ENCODE measurements at regions not wholly inside any gene's neighbourhood (a gene's known extent, or its start where the extent isn't known, plus 50 kb on each side); places are given as distances from the start of the nearest gene placed in this dataset.

GRCh38 chr1:96409087-96409486, 312.5 kb upstream of the PTBP2 start (continued):
- TF ChIP-seq MXI1 (IDR thresholded peaks at IDR 0.05; ENCODE audit: low read depth, low read length), result no peak
- TF ChIP-seq NFIC (IDR thresholded peaks at IDR 0.05; ENCODE audit: borderline replicate concordance), result no peak
- no peak for TF ChIP-seq RFX5 (IDR thresholded peaks at IDR 0.05; ENCODE audit: low read length)
- TF ChIP-seq TAF1 (IDR thresholded peaks at IDR 0.05; ENCODE audit: borderline replicate concordance, low read depth, low read length), result no peak
- no peak for TF ChIP-seq ELF1 (IDR thresholded peaks at IDR 0.05)
- no peak for TF ChIP-seq TEAD4 (IDR thresholded peaks at IDR 0.05; ENCODE audit: borderline replicate concordance, insufficient read depth)
- no peak for TF ChIP-seq SMC3 (IDR thresholded peaks at IDR 0.05; ENCODE audit: low read depth, low read length)

DNA sequence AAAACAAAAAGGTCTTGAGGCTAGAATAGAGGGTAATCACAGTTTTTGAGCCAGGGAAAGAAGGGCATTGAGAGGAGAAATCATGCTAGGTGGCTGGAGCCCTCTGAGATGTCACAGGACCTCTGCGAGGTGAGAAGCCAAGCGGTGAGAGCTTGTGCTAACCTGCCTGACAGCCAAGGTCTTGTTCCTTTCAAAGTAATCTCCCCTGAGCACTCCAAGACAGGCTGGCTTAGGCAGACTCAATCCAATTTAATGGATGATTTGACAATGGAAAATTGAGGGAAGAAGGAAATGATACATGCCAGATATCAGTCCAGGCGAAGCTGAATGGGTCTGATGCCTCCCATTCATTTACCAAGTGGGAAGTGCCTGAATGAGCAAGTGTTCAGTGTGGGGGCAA, 311.9 kb upstream of the PTBP2 start:
- Histone ChIP-seq H3K4me1 (ENCODE audit: control insufficient read depth in 1 of 2, insufficient read depth in 2 of 2, low read depth in 1 of 2, low read length in 1 of 2) (peaks cover 0 to 3% of the 10 kb centered on the region in 2 experiments; a peak in 1 of 4 replicates), H3K79me2 (ENCODE audit: insufficient read depth) (no peaks in the 10 kb centered on the region), H4K20me1 (ENCODE audit: insufficient read depth) (no peaks in the 10 kb centered on the region), H3K4me2 (no peak overlapping the region), H3K36me3 (replicated peaks in 1 of 2; ENCODE audit: control insufficient read depth in 1 of 2, insufficient read depth in 2 of 2, low read length in 1 of 2) (no peaks in the 10 kb centered on the region), H3K9ac (no peak overlapping the region), H3K4me3 (ENCODE audit: low read depth in 2 of 2, low read length in 1 of 2) (no peak overlapping the region), H2AFZ (ENCODE audit: low read depth) (no peak overlapping the region), H3F3A (replicated peaks; ENCODE audit: insufficient read depth) (no peaks in the 10 kb centered on the region), H3K27me3 (ENCODE audit: insufficient read depth) (no peaks in the 10 kb centered on the region), H3K9me2 (no peaks in the 10 kb centered on the region), H3K27ac (ENCODE audit: low read depth in 2 of 2, low read length in 1 of 2) (no peak overlapping the region), H3K9me3 (no peaks in the 10 kb centered on the region)
- TF ChIP-seq TCF12 (IDR thresholded peaks at IDR 0.05) (no peak), FOXJ3 (CRISPR knock-in tag; IDR thresholded peaks at IDR 0.05) (no peak), SMC3 (IDR thresholded peaks at IDR 0.05; ENCODE audit: low read depth, low read length) (no peak), FOXM1 (IDR thresholded peaks at IDR 0.05; ENCODE audit: low read depth) (no peak), NRF1 (IDR thresholded peaks at IDR 0.05; ENCODE audit: low read depth, low read length) (no peak), RXRA (IDR thresholded peaks at IDR 0.05; ENCODE audit: borderline replicate concordance, low read depth) (no peak), JUND (IDR thresholded peaks at IDR 0.05) (no peak), SIN3A (IDR thresholded peaks at IDR 0.05; ENCODE audit: borderline replicate concordance, low read depth, low read length) (no peak), TEAD4 (IDR thresholded peaks at IDR 0.05; ENCODE audit: borderline replicate concordance, insufficient read depth) (no peak), POLR2AphosphoS5 (IDR thresholded peaks at IDR 0.05; ENCODE audit: low read depth, low read length) (no peak), YY1 (IDR thresholded peaks at IDR 0.05; ENCODE audit: low read depth) (no peak), FOSL2 (IDR thresholded peaks at IDR 0.05; ENCODE audit: borderline replicate concordance, low read depth) (no peak), EP300 (IDR thresholded peaks at IDR 0.05; ENCODE audit: borderline replicate concordance in 1 of 2, low read depth in 1 of 2, low read length in 1 of 2) (no peak), RCOR1 (IDR thresholded peaks at IDR 0.05; ENCODE audit: low read length) (no peak), CHD2 (IDR thresholded peaks at IDR 0.05; ENCODE audit: low read length, partially characterized antibody) (no peak), MXI1 (IDR thresholded peaks at IDR 0.05; ENCODE audit: low read depth, low read length) (no peak), GABPA (IDR thresholded peaks at IDR 0.05; ENCODE audit: low read depth) (no peak)
- TF ChIP-seq, protein P1, sequence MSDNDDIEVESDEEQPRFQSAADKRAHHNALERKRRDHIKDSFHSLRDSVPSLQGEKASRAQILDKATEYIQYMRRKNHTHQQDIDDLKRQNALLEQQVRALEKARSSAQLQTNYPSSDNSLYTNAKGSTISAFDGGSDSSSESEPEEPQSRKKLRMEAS (IDR thresholded peaks at IDR 0.05; ENCODE audit: low read depth), result no peak
- TF ChIP-seq, protein P2, sequence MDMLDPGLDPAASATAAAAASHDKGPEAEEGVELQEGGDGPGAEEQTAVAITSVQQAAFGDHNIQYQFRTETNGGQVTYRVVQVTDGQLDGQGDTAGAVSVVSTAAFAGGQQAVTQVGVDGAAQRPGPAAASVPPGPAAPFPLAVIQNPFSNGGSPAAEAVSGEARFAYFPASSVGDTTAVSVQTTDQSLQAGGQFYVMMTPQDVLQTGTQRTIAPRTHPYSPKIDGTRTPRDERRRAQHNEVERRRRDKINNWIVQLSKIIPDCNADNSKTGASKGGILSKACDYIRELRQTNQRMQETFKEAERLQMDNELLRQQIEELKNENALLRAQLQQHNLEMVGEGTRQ (IDR thresholded peaks at IDR 0.05; ENCODE audit: borderline replicate concordance, low read depth, low read length), result no peak
- DNase-seq, result no peak
- ChIA-PET POLR2A (no interaction called here), CTCF (no interaction called here)
- 78% methylated on average over 3 of the region's 3 CpGs for WGBS (ENCODE audit: low lambda C conversion rate)

Measured in SK-N-SH (cell line).